Endothelial cell of umbilical vein (primary cell): ENCODE measurements at regions not wholly inside any gene's neighbourhood (a gene's known extent, or its start where the extent isn't known, plus 50 kb on each side); places are given as distances from the start of the nearest gene placed in this dataset.

Experiments used
- BruUV-seq: library from RNA; stranded (reverse); fragments of 400-500 nt; replicated peaks from 2 replicates; lab custom pipeline; 2021; lab: Mats Ljungman, UMichigan
- CTCF ChIA-PET: fragments of 300-600, 350-600 bp; sonication (Branson Sonifier 250); formaldehyde crosslinking; loops from one replicate; lab custom pipeline; 2021; ENCODE audit warnings: antibody characterized with exemption, inconsistent platforms; lab: Charles Lee
- POLR2A ChIA-PET: fragments of 300-600, 350-600 bp; sonication (Branson Sonifier 250); formaldehyde crosslinking; loops from one replicate; lab custom pipeline; 2021; ENCODE audit warnings: antibody characterized with exemption, inconsistent platforms; lab: Charles Lee
- DNase-seq: peaks from one replicate; pipeline ENCODE4 v3.0.0-alpha.2; 2011; ENCODE audit warnings: low read depth, low spot score
- FAIRE-seq: peaks from 2 replicates; lab custom pipeline; 2011; peaks lifted over from hg19 to GRCh38; lab: Jason Lieb, UNC
- H2AFZ ChIP-seq: 2 replicates; pipeline ENCODE4 v1.6.0; 2012; ENCODE audit warnings: low read depth, low read length, control low read depth, inconsistent platforms
- H3K27ac ChIP-seq: 2 replicates; pipeline ENCODE4 v1.5.1; 2011; ENCODE audit warnings: low read depth, mild to moderate bottlenecking, control low read depth, low read length, moderate library complexity; ENCODE audit not compliant: insufficient read depth
- H3K27me3 ChIP-seq, 2 experiments: 2 replicates each; pipeline versions ENCODE4 v1.6.0 to v1.6.1; 2011; ENCODE audit warnings: low read length in 2 of 2, mixed read lengths in 1 of 2; ENCODE audit not compliant: control insufficient read depth in 2 of 2, insufficient read depth in 2 of 2
- H3K36me3 ChIP-seq, 2 experiments: 2 replicates in 1 of 2; 3 replicates in 1 of 2; pipeline ENCODE4 v1.5.1; 2011; ENCODE audit warnings: low read length in 2 of 2, mild to moderate bottlenecking in 1 of 2, moderate library complexity in 1 of 2; ENCODE audit not compliant: control insufficient read depth in 2 of 2, insufficient read depth in 2 of 2; ENCODE audit errors: extremely low read depth in 1 of 2
- H3K4me1 ChIP-seq: 3 replicates; pipeline ENCODE4 v1.5.1; 2011; ENCODE audit warnings: mild to moderate bottlenecking, low read length; ENCODE audit not compliant: control insufficient read depth, insufficient read depth; ENCODE audit errors: extremely low read depth
- H3K4me2 ChIP-seq: 2 replicates; pipeline ENCODE4 v1.6.1; 2011; ENCODE audit warnings: low read length, control low read depth, mixed read lengths; ENCODE audit not compliant: insufficient read depth
- H3K4me3 ChIP-seq, 3 experiments: fragments of 200-600 bp in 1 of 3; sonication (generic), shearing (Covaris generic) in 1 of 3; replicated peaks in 1 of 3; 2 replicates each; pipeline ENCODE4 v1.5.1; 2011 to 2016; ENCODE audit warnings: control low read depth in 3 of 3, low read length in 3 of 3, mild to moderate bottlenecking in 2 of 3, inconsistent platforms in 1 of 3, low read depth in 1 of 3, moderate library complexity in 1 of 3; ENCODE audit not compliant: insufficient read depth in 1 of 3
- H3K79me2 ChIP-seq: 2 replicates; pipeline ENCODE4 v1.6.0; 2012; ENCODE audit warnings: low read length, inconsistent platforms; ENCODE audit not compliant: control insufficient read depth, insufficient read depth
- H3K9ac ChIP-seq: replicated peaks from 2 replicates; pipeline ENCODE3; 2011; ENCODE audit warnings: low read length, control low read depth; ENCODE audit not compliant: insufficient read depth; ENCODE audit errors: extremely low read depth
- H3K9me1 ChIP-seq: replicated peaks from 3 replicates; pipeline ENCODE4 v1.6.0; 2011; ENCODE audit warnings: mild to moderate bottlenecking, low read length; ENCODE audit not compliant: control insufficient read depth, insufficient read depth; ENCODE audit errors: extremely low read depth
- H3K9me3 ChIP-seq: replicated peaks from 2 replicates; pipeline ENCODE4 v1.5.1; 2012; ENCODE audit warnings: low read length, inconsistent platforms; ENCODE audit not compliant: control insufficient read depth, insufficient read depth
- H4K20me1 ChIP-seq: replicated peaks from 2 replicates; pipeline ENCODE3; 2011; ENCODE audit warnings: mild to moderate bottlenecking, low read length; ENCODE audit not compliant: control insufficient read depth, insufficient read depth; ENCODE audit errors: extremely low read depth
- CTCF ChIP-seq, 2 donors: IDR thresholded peaks; 1 replicate in 1 of 2; 2 replicates in 1 of 2; pipeline ENCODE4 v1.5.1; 2011; ENCODE audit warnings: low read length in 2 of 2, mild to moderate bottlenecking in 2 of 2, moderate library complexity in 2 of 2, control low read depth in 1 of 2, inconsistent platforms in 1 of 2, low read depth in 1 of 2; ENCODE audit not compliant: insufficient read depth in 1 of 2; ENCODE audit errors: extremely low read depth in 1 of 2
- EZH2 ChIP-seq: IDR thresholded peaks from 2 replicates; pipeline ENCODE4 v1.6.1; 2012; ENCODE audit warnings: borderline replicate concordance, low read depth, mild to moderate bottlenecking, moderate library complexity, low read length, inconsistent platforms; ENCODE audit not compliant: severe bottlenecking
- FOS ChIP-seq: IDR thresholded peaks from 2 replicates; pipeline ENCODE4 v1.6.1; 2011; ENCODE audit warnings: mild to moderate bottlenecking, low read length, moderate library complexity, borderline replicate concordance; ENCODE audit not compliant: insufficient read depth
- GATA2 ChIP-seq: IDR thresholded peaks from 2 replicates; pipeline ENCODE4 v1.7.0; 2011; ENCODE audit warnings: low read depth, mild to moderate bottlenecking, moderate library complexity, mixed read lengths, low read length; ENCODE audit not compliant: insufficient read length, insufficient read depth
- JUN ChIP-seq: IDR thresholded peaks from 2 replicates; pipeline ENCODE4 v1.6.1; 2011; ENCODE audit warnings: borderline replicate concordance, low read depth; ENCODE audit not compliant: insufficient read length, insufficient read depth
- MAX ChIP-seq: IDR thresholded peaks from 2 replicates; pipeline ENCODE4 v1.6.1; 2011; ENCODE audit not compliant: insufficient read depth, insufficient read length
- MYC ChIP-seq: IDR thresholded peaks from one replicate; pipeline ENCODE4 v1.6.1; 2011; ENCODE audit warnings: mild to moderate bottlenecking, low read depth, low read length
- POLR2A ChIP-seq: IDR thresholded peaks from 2 replicates; pipeline ENCODE4 v1.6.1; 2012; ENCODE audit warnings: low read depth, mild to moderate bottlenecking, control low read depth, low read length
- POLR2AphosphoS5 ChIP-seq: IDR thresholded peaks from 2 replicates; pipeline ENCODE4 v1.6.1; 2012; ENCODE audit warnings: low read depth, mild to moderate bottlenecking, control low read depth, low read length, moderate library complexity; ENCODE audit not compliant: insufficient read depth
- dilution Hi-C: fragments of 300-500 bp; cut with MboI; formaldehyde crosslinking; loops from one replicate; pipeline ENCODE4 v1.15.0; 2019; ENCODE audit warnings: low sequenced_read_pairs; ENCODE audit not compliant: extremely low pct_ligation_motif_present
- intact Hi-C: fragments of 100-400 bp; cut with micrococcal nuclease; formaldehyde crosslinking; loops from one replicate; pipeline ENCODE4 v1.10.0; 2022

- Histone ChIP-seq H3K4me2 (no peak overlapping the region), H3K79me2 (no peaks in the 10 kb centered on the region), H3K4me3 (no peak overlapping the region), H3K9me1 (no peaks in the 10 kb centered on the region), H3K36me3 (no peaks in the 10 kb centered on the region), H3K27ac (no peak overlapping the region), H4K20me1 (no peaks in the 10 kb centered on the region), H3K9me3 (no peaks in the 10 kb centered on the region), H2AFZ (no peak overlapping the region), H3K27me3 (no peaks in the 10 kb centered on the region), H3K9ac (no peak overlapping the region), H3K4me1 (peaks cover 23% of the 10 kb centered on the region)
- TF ChIP-seq EZH2, result no peak
- TF ChIP-seq JUN, result no peak
- no peak for TF ChIP-seq POLR2A
- no peak for TF ChIP-seq MYC
- TF ChIP-seq MAX, result no peak
- TF ChIP-seq FOS, result no peak
- no peak for TF ChIP-seq CTCF (IDR thresholded peaks at IDR 0.05; ENCODE audit: extremely low read depth in 1 of 2, insufficient read depth in 1 of 2, low read depth in 1 of 2, low read length in 2 of 2)
- no peak for TF ChIP-seq POLR2AphosphoS5
- no peak for TF ChIP-seq GATA2
- ChIA-PET POLR2A (no interaction called here), CTCF (interaction anchor here (1.0 kb wide), 1 partner anchor 7 kb away, joined by 4 read pairs; no protein-coding TSS in a partner anchor)
- no peak for DNase-seq
- BruUV-seq, result no TSS peak
- dilution Hi-C loops, result no loop called here
- intact Hi-C loops, result no loop called here
- no peak for FAIRE-seq
These were observed 382.3 kb downstream of the FIGN start for GRCh38 chr2:163353551-163353950.
